ENCODE measurements at regions not wholly inside any gene's neighbourhood (a gene's known extent, or its start where the extent isn't known, plus 50 kb on each side); places are given as distances from the start of the nearest gene placed in this dataset.

- TF ChIP-seq CTCF (conservative IDR thresholded peaks at IDR 0.05) = no peak
- no peak overlapping the region for H3K27ac ChIP-seq
These were observed 264.8 kb downstream of the LRFN2 start for GRCh38 chr6:40322336-40322735.

- H3K27ac ChIP-seq = no peak overlapping the region
- TF ChIP-seq CTCF (conservative IDR thresholded peaks at IDR 0.05) = no peak
These were observed 265.5 kb downstream of the LRFN2 start for GRCh38 chr6:40321616-40322015.

GRCh38 chr6:40320947-40321346 is 266.2 kb downstream of the LRFN2 start:
- TF ChIP-seq CTCF (conservative IDR thresholded peaks at IDR 0.05) = no peak
- H3K27ac ChIP-seq = no peak overlapping the region

GRCh38 chr6:40320441-40320840 is 266.7 kb downstream of the LRFN2 start:
- no peak overlapping the region for H3K27ac ChIP-seq
- TF ChIP-seq CTCF (conservative IDR thresholded peaks at IDR 0.05) = no peak

- H3K27ac ChIP-seq = no peak overlapping the region
- TF ChIP-seq CTCF (conservative IDR thresholded peaks at IDR 0.05) = no peak
These were observed 268.0 kb downstream of the LRFN2 start for GRCh38 chr6:40319124-40319523.

GRCh38 chr6:40315060-40315459 is 272.1 kb downstream of the LRFN2 start:
- no peak for TF ChIP-seq CTCF (conservative IDR thresholded peaks at IDR 0.05)

GRCh38 chr6:40313582-40313981 is 273.6 kb downstream of the LRFN2 start:
- no peak for TF ChIP-seq CTCF (conservative IDR thresholded peaks at IDR 0.05)

More at GRCh38 chr6:40315060-40315459, 272.1 kb downstream of the LRFN2 start:
- no peak overlapping the region for H3K27ac ChIP-seq

More at GRCh38 chr6:40313582-40313981, 273.6 kb downstream of the LRFN2 start:
- H3K27ac ChIP-seq = no peak overlapping the region
